Endothelial cell (in vitro differentiated cells): ENCODE measurements at regions not wholly inside any gene's neighbourhood (a gene's known extent, or its start where the extent isn't known, plus 50 kb on each side); places are given as distances from the start of the nearest gene placed in this dataset.

Experiments
- DNase-seq: peaks from one replicate; pipeline ENCODE4 v3.0.0; 2021; ENCODE audit warnings: low spot score
- H3K27ac Mint-ChIP-seq: one replicate; pipeline ENCODE4 v1.8.0; 2021; ENCODE audit warnings: mixed read lengths, inconsistent platforms; ENCODE audit not compliant: unreplicated experiment
- H3K27me3 Mint-ChIP-seq: one replicate; pipeline ENCODE4 v1.8.0; 2021; ENCODE audit warnings: mild to moderate bottlenecking, moderate library complexity, mixed read lengths, inconsistent platforms; ENCODE audit not compliant: unreplicated experiment
- H3K36me3 Mint-ChIP-seq: one replicate; pipeline ENCODE4 v1.8.0; 2021; ENCODE audit warnings: mild to moderate bottlenecking, low read depth, mixed read lengths, inconsistent platforms; ENCODE audit not compliant: unreplicated experiment
- H3K4me1 Mint-ChIP-seq: one replicate; pipeline ENCODE4 v1.8.0; 2021; ENCODE audit warnings: mild to moderate bottlenecking, mixed read lengths, inconsistent platforms; ENCODE audit not compliant: unreplicated experiment
- H3K4me3 Mint-ChIP-seq: one replicate; pipeline ENCODE4 v1.8.0; 2021; ENCODE audit warnings: mild to moderate bottlenecking, mixed read lengths, inconsistent platforms; ENCODE audit not compliant: unreplicated experiment
- H3K9me3 Mint-ChIP-seq: one replicate; pipeline ENCODE4 v1.8.0; 2021; ENCODE audit warnings: mixed read lengths, inconsistent platforms; ENCODE audit not compliant: unreplicated experiment
- CTCF ChIP-seq: fragments of 200-600 bp; sonication (generic); IDR thresholded peaks from one replicate; pipeline ENCODE4 v1.5.0; 2021; ENCODE audit warnings: antibody characterized with exemption; ENCODE audit not compliant: unreplicated experiment

DNA sequence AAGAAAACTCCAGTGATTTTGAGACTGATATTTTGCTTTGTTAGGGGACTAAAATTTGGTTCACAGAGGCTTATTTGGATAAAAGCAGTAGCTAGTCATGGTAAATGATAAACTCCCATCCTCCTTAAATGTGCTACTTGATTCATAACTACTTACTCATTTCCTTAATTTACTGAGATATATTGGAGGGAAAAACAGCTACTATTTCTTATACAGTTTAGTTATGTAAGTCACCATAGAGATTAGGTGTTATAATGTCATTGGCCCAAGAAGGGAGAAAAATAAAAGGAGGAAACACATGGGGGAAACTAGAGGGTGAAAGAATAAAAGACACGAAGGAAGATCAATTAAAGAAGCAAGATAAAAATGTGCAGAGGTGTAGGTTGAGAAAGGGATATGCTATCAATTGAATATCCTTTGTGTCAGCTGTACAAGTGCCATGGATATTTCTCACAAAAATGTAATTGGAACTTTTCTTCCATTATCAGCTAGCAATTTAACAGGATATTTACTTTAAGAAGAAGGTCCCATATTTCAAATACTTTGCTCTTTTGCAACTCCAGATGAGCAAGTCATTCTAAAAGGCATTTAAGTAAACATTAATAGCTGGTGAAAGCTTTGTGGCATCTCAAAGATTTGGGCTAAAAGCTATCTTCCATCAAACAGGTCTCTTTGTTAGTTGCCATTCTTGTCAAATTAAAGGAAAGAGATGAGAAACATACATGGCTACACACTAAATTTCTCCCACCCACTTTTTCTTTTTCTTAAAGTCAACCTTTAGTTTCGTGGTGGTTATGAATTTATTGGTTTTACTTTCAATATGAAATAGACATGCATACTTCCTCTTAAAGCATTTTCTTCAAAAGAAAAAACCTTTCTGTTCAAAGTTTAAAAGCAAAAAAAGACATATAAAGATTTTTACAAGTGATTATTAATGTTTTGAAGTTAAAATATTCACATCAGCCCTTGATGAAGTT lies 439.5 kb downstream of the CCER1 start:
- TF ChIP-seq CTCF = no peak
- H3K27ac Mint-ChIP-seq = no peak overlapping the region
- H3K27me3 Mint-ChIP-seq = no peaks in the 10 kb centered on the region
- peaks cover 5% of the 10 kb centered on the region for H3K4me1 Mint-ChIP-seq
- no peak overlapping the region for H3K4me3 Mint-ChIP-seq
- no peak for DNase-seq
- no peaks in the 10 kb centered on the region for H3K36me3 Mint-ChIP-seq
- H3K9me3 Mint-ChIP-seq = no peaks in the 10 kb centered on the region

DNA sequence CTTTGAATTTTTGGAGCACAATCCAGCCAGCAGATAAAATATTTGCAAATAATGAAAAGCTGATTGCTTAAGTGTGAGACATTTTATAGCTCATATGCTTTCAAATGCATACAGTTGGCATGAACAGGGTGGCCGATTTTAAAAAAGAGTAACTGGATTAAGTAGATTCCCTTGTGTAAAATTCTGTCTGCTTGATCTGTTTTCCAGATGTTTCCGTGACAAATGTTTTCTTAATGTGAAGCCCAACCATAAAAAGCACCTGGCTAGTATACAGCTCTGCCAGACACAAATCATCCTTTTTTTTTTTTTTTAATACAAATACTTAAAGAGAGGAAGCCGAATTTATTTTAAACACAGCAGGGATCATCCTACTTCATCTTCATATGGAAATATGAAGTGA lies 440.7 kb downstream of the CCER1 start:
- H3K4me3 Mint-ChIP-seq = no peak overlapping the region
- TF ChIP-seq CTCF = no peak
- no peaks in the 10 kb centered on the region for H3K9me3 Mint-ChIP-seq
- H3K27me3 Mint-ChIP-seq = no peaks in the 10 kb centered on the region
- H3K4me1 Mint-ChIP-seq = peaks cover 2% of the 10 kb centered on the region
- DNase-seq = no peak
- no peaks in the 10 kb centered on the region for H3K36me3 Mint-ChIP-seq
- H3K27ac Mint-ChIP-seq = no peak overlapping the region

GRCh38 chr12:90512518-90512917 lies 442.5 kb downstream of the CCER1 start:
- H3K9me3 Mint-ChIP-seq = no peaks in the 10 kb centered on the region
- peaks cover 2% of the 10 kb centered on the region for H3K4me1 Mint-ChIP-seq
- no peak for TF ChIP-seq CTCF
- no peak overlapping the region for H3K4me3 Mint-ChIP-seq
- no peak overlapping the region for H3K27ac Mint-ChIP-seq
- DNase-seq = no peak
- H3K27me3 Mint-ChIP-seq = no peaks in the 10 kb centered on the region
- H3K36me3 Mint-ChIP-seq = no peaks in the 10 kb centered on the region

DNA sequence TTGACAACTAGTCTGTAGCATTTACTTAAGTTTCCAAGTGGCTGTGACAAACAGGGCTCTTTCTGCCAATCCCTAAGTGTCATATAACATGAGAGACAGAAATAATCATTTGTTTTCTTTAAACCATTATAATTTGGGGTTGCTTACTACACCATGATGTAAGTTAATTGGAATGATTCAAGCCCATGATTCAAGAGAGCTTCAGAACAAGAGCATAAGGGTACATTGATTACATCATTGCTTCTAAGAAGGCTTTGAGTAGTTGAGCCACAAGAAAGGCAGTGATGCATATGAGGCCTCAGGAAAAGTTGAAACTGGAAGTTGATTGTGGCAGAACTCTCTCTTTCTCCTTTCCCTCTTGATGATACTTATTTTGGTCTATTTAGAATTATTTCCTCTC lies 444.0 kb downstream of the CCER1 start:
- peaks cover 2% of the 10 kb centered on the region for H3K4me1 Mint-ChIP-seq
- no peaks in the 10 kb centered on the region for H3K36me3 Mint-ChIP-seq
- no peaks in the 10 kb centered on the region for H3K9me3 Mint-ChIP-seq
- TF ChIP-seq CTCF = no peak
- no peaks in the 10 kb centered on the region for H3K27me3 Mint-ChIP-seq
- no peak overlapping the region for H3K4me3 Mint-ChIP-seq
- no peak for DNase-seq
- no peak overlapping the region for H3K27ac Mint-ChIP-seq

DNA sequence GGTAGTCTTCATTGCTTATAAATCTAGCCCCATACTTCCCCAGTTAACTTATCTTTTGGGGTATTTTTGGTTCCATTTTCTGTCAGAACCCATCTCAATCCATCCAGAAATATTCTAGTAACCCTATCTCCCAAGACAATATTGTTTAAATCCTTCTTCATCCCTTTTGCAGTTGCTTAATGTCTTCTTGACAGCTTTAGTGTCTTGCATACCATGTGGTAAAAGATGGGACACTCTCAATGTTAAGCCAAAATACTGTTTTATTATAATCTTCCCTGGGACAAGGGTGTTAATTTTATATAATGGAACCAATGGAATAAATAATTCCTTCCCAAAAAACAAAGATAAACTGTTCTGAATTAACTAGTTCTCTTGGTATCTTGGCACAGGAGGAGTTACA lies 450.2 kb downstream of the CCER1 start:
- Mint-ChIP-seq H3K4me1 (no peaks in the 10 kb centered on the region), H3K36me3 (no peaks in the 10 kb centered on the region), H3K4me3 (no peak overlapping the region), H3K9me3 (no peaks in the 10 kb centered on the region), H3K27ac (no peak overlapping the region), H3K27me3 (no peaks in the 10 kb centered on the region)
- DNase-seq = no peak
- TF ChIP-seq CTCF = no peak
